GM12892 (cell line): ENCODE measurements at regions not wholly inside any gene's neighbourhood (a gene's known extent, or its start where the extent isn't known, plus 50 kb on each side); places are given as distances from the start of the nearest gene placed in this dataset.

Experiments used
- POLR2A ChIP-seq: IDR thresholded peaks from 2 replicates; pipeline ENCODE4 v1.6.1; 2011; ENCODE audit warnings: low read depth, low read length, control low read depth
- POLR2AphosphoS5 ChIP-seq: IDR thresholded peaks from 2 replicates; pipeline ENCODE4 v1.6.1; 2011; ENCODE audit warnings: low read depth, low read length, control low read depth
- TAF1 ChIP-seq: IDR thresholded peaks from 2 replicates; pipeline ENCODE4 v1.6.1; 2011; ENCODE audit warnings: low read depth, mild to moderate bottlenecking, control low read depth, low read length, borderline replicate concordance

GRCh38 chr12:61538951-61539350 lies 721.3 kb upstream of the USP15 start:
- TF ChIP-seq POLR2AphosphoS5 (no peak), POLR2A (no peak), TAF1 (no peak)
